Activated naive CD8-positive, alpha-beta T cell (primary cell): ENCODE measurements at regions not wholly inside any gene's neighbourhood (a gene's known extent, or its start where the extent isn't known, plus 50 kb on each side); places are given as distances from the start of the nearest gene placed in this dataset.

Source experiments
- H3K27ac Mint-ChIP-seq: one replicate; pipeline ENCODE4 v1.8.0; 2021; ENCODE audit warnings: mixed read lengths
- H3K27me3 Mint-ChIP-seq: one replicate; pipeline ENCODE4 v1.8.0; 2021; ENCODE audit warnings: mixed read lengths
- H3K36me3 Mint-ChIP-seq: one replicate; pipeline ENCODE4 v1.8.0; 2021; ENCODE audit warnings: mixed read lengths
- H3K4me1 Mint-ChIP-seq: one replicate; pipeline ENCODE4 v1.8.0; 2021; ENCODE audit warnings: low read depth, mixed read lengths
- H3K4me3 Mint-ChIP-seq: one replicate; pipeline ENCODE4 v1.8.0; 2021; ENCODE audit warnings: mild to moderate bottlenecking, mixed read lengths
- H3K9me3 Mint-ChIP-seq: one replicate; pipeline ENCODE4 v1.8.0; 2021; ENCODE audit warnings: low read depth, mixed read lengths

DNA sequence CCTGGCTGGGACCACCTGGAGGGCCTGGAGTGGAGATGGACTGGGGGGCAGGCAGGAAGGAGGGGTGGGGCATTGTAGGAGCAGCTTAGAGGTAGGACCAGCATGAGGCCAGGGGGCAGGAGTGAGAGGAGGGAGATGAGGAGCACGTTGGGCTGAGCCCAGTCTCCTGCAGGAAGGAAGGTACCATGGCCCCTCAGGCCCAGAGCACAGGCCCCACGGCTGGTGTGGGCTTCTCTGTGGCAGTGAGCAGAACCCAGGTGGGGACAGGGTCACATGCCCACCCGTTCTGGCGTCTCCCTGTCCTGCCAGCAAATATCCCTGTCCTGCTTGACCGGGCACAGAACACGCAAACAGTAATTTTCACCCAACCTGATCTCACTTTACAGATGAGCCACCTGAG lies 141.8 kb downstream of the ENGASE start:
- peaks cover 5% of the 10 kb centered on the region for H3K4me1 Mint-ChIP-seq
- H3K4me3 Mint-ChIP-seq: no peak overlapping the region
- peaks cover 26% of the 10 kb centered on the region for H3K27me3 Mint-ChIP-seq
- H3K36me3 Mint-ChIP-seq: no peaks in the 10 kb centered on the region
- no peaks in the 10 kb centered on the region for H3K9me3 Mint-ChIP-seq
- H3K27ac Mint-ChIP-seq: no peak overlapping the region

DNA sequence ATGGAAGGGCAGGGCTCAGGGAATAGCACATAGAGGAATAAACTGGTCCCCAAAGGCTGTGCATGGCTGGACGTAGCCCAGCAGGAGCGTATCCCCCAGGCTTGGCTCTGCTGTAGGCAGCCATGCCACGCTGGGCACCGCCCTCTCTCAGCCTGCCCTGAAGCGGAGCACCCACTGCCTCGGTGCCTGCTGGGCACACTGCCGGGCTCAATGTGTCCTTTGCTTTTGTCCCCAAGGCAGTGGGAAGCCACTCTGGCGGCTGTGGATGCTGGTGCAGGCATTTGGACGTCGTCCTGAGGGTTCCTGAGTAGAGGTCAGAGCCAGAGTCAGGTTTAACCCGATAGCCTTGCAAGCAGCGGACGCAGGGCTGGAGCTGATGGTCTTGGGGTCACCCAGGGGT lies 141.0 kb downstream of the ENGASE start:
- H3K27ac Mint-ChIP-seq: peak overlapping the region; percentile 3
- H3K4me3 Mint-ChIP-seq: no peak overlapping the region
- peaks cover 26% of the 10 kb centered on the region for H3K27me3 Mint-ChIP-seq
- no peaks in the 10 kb centered on the region for H3K36me3 Mint-ChIP-seq
- H3K4me1 Mint-ChIP-seq: peaks cover 5% of the 10 kb centered on the region
- H3K9me3 Mint-ChIP-seq: no peaks in the 10 kb centered on the region

DNA sequence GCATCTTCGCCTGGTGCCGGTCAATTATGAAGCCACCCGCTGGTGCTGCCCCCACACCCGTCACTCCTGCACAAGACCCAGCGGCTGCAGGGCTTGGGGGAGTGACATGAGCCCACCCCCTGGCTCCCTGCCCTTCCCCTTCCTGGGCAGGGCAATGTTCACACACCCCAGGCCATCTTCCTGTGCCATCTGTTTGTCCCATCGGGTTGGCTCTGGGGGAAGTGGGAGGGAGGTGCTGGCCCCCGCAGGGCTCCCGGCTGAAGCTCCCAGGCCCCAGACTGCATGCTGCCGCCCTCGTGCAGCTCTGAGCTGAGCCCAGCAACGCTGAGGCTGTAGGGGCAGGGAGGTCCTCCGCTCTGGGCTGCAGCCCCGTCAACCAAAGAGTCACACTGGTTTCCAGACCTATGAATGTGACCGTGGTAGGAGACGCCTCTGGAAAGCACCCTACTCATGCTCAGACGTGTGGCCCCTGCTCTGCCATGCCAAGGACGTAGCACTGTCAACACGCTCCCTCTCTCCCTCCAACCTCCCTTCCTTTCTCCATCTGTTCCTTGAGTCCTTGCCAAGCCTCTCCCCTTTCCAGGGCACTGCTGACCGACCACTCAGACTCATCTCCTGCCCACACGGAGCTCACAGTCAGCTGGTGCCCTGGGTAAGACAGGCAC lies 140.4 kb downstream of the ENGASE start:
- Mint-ChIP-seq H3K27ac (peak overlapping the region; percentile 3), H3K9me3 (no peaks in the 10 kb centered on the region), H3K4me3 (no peak overlapping the region), H3K27me3 (peaks cover 24% of the 10 kb centered on the region), H3K4me1 (no peaks in the 10 kb centered on the region), H3K36me3 (no peaks in the 10 kb centered on the region)

DNA sequence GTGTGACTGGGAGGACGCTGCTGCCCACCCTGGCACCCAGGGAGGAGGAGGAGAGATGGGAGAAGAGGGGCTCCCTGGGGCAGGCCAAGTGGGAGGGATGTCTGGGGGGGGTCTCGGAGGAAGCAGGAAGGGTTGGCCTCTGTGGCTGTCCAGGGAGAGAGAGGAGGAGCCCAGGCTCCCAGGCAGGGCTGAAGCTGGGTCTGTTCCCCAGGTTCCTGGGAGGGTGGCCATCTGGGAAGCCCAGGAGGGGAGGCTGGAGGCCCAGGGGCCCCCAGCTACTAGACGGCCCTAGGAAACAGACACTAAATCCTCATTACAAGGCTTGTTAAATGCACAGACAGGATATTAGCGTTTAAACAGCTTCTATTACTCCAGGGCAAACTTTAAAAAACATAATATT lies 139.8 kb downstream of the ENGASE start:
- Mint-ChIP-seq H3K9me3 (no peaks in the 10 kb centered on the region), H3K27me3 (peaks cover 24% of the 10 kb centered on the region), H3K4me3 (no peak overlapping the region), H3K27ac (no peak overlapping the region), H3K36me3 (no peaks in the 10 kb centered on the region), H3K4me1 (no peaks in the 10 kb centered on the region)

DNA sequence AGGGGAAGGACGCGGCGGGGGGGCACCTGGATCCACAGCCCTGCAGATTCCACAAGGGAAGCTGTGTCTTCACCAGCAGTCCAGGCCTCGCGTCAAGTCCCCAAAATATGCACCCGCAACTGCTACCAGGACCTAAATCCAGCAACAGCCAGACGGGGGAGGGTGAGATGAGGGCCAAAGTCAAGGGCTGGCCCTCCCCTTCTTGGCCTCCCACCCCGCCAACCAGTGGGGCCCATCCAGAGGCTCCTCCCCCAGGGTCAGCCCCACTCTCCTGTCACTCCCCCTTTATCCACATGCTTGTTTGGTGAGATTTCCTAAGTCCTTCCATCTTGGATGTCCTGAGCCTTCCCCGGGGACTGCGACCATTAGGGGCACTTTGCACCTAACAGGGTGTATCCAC lies 138.7 kb downstream of the ENGASE start:
- no peak overlapping the region for H3K4me3 Mint-ChIP-seq
- no peak overlapping the region for H3K27ac Mint-ChIP-seq
- H3K36me3 Mint-ChIP-seq: no peaks in the 10 kb centered on the region
- no peaks in the 10 kb centered on the region for H3K4me1 Mint-ChIP-seq
- H3K9me3 Mint-ChIP-seq: no peaks in the 10 kb centered on the region
- peaks cover 20% of the 10 kb centered on the region for H3K27me3 Mint-ChIP-seq

DNA sequence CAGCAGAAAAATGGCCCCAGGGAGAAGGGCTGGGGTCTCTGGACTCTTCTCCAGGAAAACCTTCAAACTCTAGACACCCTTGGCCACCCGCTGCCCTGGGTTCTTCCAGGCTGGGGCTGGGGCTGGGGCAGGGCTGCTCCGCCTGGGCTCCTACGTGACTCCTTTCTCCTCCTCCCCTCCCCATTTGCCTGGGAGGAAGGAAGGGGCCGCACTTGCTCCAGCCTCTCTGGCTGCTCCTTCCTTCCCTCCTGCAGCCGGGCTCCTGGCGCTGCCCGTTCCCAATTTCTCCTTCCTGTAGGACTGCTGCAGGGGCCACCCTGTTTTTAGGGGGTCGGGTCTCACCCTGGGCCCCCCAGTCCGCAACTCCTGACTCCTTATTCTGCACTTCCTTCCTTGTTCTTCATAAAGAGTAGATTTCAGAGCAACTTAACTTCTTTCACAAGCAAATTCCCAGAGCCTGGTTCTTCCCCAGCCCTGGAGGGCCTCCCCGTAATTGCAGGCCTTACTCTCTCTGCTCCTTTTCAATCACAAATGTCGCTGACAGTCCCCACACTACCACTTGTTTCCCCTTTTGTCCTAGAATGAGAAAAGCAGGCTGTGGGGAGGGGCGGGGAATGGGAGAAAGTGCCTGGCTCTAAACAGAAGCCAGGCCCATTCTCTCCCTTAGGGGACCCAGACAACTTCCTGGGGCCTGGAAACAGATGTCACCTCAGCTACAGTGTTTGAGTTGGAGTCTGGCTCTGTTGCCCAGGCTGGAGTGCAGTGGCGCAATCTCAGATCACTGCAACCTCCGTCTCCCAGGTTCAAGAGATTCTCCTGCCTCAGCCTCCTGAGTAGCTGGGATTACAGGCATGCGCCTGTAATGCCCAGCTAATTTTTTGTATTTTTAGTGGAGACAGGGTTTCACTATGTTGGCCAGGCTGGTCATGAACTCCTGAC lies 137.8 kb downstream of the ENGASE start:
- no peaks in the 10 kb centered on the region for H3K36me3 Mint-ChIP-seq
- H3K27me3 Mint-ChIP-seq: peaks cover 18% of the 10 kb centered on the region

DNA sequence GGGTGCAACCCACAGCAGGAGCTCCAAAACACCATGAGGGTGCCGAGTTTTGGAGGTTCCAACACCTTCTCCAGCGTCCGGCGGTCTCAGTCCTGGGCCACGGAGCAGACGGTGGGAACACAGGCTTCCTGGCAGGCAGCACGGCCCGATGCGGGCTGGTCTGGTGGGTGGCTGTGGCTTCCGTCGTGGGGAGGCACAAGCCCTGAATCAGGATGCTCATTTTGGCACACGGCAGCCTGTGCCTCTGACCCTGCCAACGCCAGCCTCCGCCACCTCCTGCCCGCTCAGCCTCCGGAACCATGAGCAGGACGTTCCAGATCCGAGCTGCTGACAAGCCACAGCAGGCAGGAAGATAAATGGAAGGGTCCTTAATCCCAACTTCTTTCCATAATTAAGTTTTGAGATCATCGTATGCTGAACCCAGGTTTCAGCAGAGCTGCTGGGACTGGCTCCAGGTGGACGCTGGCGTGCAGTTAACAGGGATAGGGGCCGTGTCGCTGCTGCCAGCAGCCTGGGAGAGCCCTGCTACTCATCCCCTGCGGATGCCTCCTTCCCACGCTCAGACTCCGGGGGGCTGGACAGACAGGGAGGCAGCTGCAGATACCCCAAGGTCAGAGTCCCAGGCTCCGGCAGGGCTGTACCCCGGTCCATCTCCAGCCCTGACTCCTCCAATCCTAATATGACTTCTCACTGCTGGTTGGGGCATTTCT lies 136.6 kb downstream of the ENGASE start:
- Mint-ChIP-seq H3K4me3 (no peak overlapping the region), H3K9me3 (no peaks in the 10 kb centered on the region), H3K27me3 (peaks cover 16% of the 10 kb centered on the region), H3K4me1 (no peaks in the 10 kb centered on the region), H3K36me3 (no peaks in the 10 kb centered on the region), H3K27ac (no peak overlapping the region)

More for the DNA sequence above, 137.8 kb downstream of the ENGASE start:
- Mint-ChIP-seq H3K4me3 (no peak overlapping the region), H3K4me1 (no peaks in the 10 kb centered on the region), H3K9me3 (no peaks in the 10 kb centered on the region), H3K27ac (no peak overlapping the region)

DNA sequence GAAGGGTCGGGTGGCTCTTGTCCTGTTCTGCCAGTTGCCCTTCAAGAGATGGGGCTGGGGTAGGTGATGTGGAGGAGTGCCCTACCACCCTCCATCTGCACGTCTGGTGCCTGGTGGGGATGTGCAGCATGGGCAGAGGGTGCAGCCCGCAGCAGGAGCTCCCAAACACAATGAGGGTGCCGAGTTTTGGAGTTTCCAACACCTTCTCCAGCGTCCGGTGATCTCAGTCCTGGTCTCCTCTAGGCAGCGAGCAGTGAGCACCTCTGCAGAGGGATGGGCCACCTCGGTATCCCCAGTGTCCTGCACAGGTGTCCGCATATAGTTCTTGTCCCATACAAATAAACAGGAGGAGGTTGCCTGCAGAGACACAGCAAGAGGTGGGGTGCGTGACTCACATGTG lies 136.0 kb downstream of the ENGASE start:
- no peak overlapping the region for H3K27ac Mint-ChIP-seq
- peaks cover 16% of the 10 kb centered on the region for H3K27me3 Mint-ChIP-seq
- H3K4me3 Mint-ChIP-seq: no peak overlapping the region
- H3K4me1 Mint-ChIP-seq: no peaks in the 10 kb centered on the region
- no peaks in the 10 kb centered on the region for H3K9me3 Mint-ChIP-seq
- H3K36me3 Mint-ChIP-seq: no peaks in the 10 kb centered on the region

DNA sequence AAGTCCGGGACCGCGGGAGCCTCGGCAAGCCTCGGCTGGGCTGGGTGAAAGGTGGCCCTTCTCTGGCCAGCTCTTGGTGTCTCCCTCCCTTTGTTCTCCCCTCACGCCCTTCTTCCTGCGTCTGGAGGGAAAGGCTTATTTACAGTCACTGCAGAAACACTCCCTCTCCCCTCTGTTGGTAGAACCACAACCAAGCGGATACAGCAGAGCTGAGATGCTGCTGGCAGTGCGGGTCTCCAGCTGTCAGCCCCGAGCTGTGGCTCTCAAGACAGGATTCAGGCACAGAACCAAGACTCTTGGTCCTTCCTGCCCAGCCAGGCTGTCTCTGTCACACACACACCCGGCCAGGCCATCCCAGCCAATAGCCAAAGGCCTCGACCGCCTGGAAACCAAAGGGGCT lies 133.3 kb downstream of the ENGASE start:
- Mint-ChIP-seq H3K27ac (no peak overlapping the region), H3K4me1 (no peaks in the 10 kb centered on the region), H3K36me3 (no peaks in the 10 kb centered on the region)

DNA sequence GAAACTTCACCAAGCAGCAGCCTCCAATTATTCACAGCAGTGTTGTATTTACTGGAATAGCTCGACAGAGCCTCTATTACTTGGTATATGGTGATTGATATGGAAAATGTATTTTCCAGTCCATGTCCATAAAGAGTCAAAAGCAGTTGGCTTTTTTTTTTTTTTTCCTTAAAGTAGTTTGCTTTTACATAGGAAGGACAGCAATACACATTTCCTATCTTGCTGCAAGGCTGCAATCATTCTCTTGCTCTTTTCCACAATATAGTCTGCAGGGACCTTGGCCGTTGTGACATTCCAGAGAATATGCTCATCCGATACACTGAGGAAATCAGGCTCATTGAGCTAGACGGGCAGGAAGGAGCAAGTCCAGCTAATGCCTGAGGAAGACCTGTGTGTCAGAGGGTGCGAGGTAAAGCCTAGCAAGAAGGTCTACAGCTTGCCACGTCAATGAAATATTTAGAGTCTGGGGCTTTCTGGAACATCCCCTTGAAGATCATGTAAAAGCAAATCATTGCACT lies 131.1 kb downstream of the ENGASE start:
- Mint-ChIP-seq H3K27ac (no peak overlapping the region), H3K36me3 (no peaks in the 10 kb centered on the region), H3K4me1 (no peaks in the 10 kb centered on the region), H3K27me3 (peaks cover 11% of the 10 kb centered on the region), H3K4me3 (no peak overlapping the region), H3K9me3 (no peaks in the 10 kb centered on the region)

More for the DNA sequence above, 133.3 kb downstream of the ENGASE start:
- H3K9me3 Mint-ChIP-seq: no peaks in the 10 kb centered on the region
- H3K4me3 Mint-ChIP-seq: no peak overlapping the region
- peaks cover 6% of the 10 kb centered on the region for H3K27me3 Mint-ChIP-seq

DNA sequence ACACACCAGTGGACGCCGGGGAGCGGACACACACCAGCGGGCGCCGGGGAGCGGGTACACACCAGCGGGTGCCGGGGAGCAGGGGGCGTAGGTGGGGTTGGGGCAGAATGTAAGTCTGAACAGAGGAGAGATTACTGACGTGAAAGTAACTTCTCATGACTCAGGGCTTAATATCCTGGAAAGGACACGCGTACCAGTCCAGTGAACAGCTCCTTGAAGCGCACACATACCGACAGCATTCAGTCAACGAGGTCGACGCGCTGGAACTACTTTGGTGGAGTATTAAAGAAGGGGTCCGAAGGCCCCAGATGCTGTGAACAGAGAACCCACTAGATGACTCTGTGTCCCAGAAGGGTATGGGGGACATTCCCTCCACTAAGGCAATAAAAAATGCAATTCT lies 129.6 kb downstream of the ENGASE start:
- Mint-ChIP-seq H3K27me3 (peaks cover 9% of the 10 kb centered on the region), H3K27ac (no peak overlapping the region), H3K4me3 (no peak overlapping the region), H3K36me3 (no peaks in the 10 kb centered on the region), H3K9me3 (no peaks in the 10 kb centered on the region), H3K4me1 (no peaks in the 10 kb centered on the region)

DNA sequence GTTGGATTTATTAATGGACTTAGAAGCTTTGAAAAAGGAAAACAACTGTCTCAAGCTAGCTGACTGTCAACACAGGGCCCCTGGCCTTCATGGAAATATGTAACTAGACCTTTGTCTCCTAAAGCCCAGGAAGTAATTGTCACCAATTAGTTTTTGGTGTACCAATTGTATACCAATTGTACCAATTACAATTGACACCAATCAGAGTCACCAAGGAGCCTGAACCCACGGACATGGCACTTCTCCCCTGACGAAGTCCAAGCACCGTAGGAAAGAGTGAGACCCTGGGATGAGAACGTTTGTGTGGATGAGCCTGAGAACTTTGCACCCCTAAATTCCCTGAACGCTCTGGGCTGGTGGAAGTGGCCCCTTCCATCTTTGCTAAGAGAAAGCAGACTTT lies 129.0 kb downstream of the ENGASE start:
- no peaks in the 10 kb centered on the region for H3K36me3 Mint-ChIP-seq
- no peaks in the 10 kb centered on the region for H3K9me3 Mint-ChIP-seq
- no peak overlapping the region for H3K4me3 Mint-ChIP-seq
- peaks cover 9% of the 10 kb centered on the region for H3K27me3 Mint-ChIP-seq
- no peak overlapping the region for H3K27ac Mint-ChIP-seq
- no peaks in the 10 kb centered on the region for H3K4me1 Mint-ChIP-seq

DNA sequence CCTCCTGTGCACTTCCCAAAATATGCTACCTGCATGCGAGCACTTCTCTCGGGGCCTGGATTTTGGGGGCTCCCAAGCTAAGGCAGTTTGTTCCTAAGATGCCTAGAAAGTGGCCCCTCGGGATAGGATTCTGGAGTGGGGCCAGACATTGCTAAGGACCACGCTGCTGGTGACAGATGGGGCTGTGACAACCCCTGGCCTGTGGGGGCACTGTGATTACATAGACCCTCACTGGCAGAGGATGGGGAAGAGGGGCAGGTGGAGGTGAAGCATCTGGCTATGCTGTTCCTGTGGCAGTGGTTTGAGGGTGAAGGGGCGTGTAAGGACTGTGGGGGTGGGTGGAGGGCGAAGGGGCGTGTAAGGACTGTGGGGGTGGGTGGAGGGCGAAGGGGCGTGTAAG lies 128.4 kb downstream of the ENGASE start:
- H3K27me3 Mint-ChIP-seq: peaks cover 9% of the 10 kb centered on the region
- H3K4me1 Mint-ChIP-seq: no peaks in the 10 kb centered on the region
- no peaks in the 10 kb centered on the region for H3K36me3 Mint-ChIP-seq
- H3K4me3 Mint-ChIP-seq: no peak overlapping the region
- no peak overlapping the region for H3K27ac Mint-ChIP-seq
- H3K9me3 Mint-ChIP-seq: no peaks in the 10 kb centered on the region

DNA sequence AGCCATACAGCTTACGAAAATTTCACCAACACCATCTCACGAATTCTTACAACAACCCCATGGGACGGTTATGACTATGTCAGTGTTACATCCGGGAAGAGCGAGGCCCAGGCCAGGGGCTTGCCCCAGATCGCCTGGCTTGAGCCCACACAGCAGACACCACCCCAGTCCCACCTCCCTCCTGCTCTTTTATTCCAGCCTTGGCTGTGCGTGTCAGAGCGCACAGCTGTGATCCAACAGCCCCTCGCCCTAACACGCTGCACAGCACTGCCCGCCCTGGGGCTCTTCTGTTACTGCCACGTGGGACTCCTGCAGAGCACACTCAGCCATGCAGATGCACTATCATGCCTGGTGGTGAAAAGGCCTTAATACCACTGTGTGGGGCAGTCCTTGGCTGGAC lies 127.9 kb downstream of the ENGASE start:
- no peak overlapping the region for H3K4me3 Mint-ChIP-seq
- no peaks in the 10 kb centered on the region for H3K4me1 Mint-ChIP-seq
- H3K9me3 Mint-ChIP-seq: no peaks in the 10 kb centered on the region
- H3K27me3 Mint-ChIP-seq: peaks cover 9% of the 10 kb centered on the region
- H3K27ac Mint-ChIP-seq: no peak overlapping the region
- no peaks in the 10 kb centered on the region for H3K36me3 Mint-ChIP-seq
